GM19463 (cell line): ENCODE measurements at regions not wholly inside any gene's neighbourhood (a gene's known extent, or its start where the extent isn't known, plus 50 kb on each side); places are given as distances from the start of the nearest gene placed in this dataset.

Experiments used
- ATAC-seq: cut with Tn5 transposase; IDR thresholded peaks from one replicate; pipeline ENCODE4 v1.9.1; 2021; ENCODE audit warnings: mild to moderate bottlenecking, moderate library complexity; ENCODE audit not compliant: unreplicated experiment

DNA sequence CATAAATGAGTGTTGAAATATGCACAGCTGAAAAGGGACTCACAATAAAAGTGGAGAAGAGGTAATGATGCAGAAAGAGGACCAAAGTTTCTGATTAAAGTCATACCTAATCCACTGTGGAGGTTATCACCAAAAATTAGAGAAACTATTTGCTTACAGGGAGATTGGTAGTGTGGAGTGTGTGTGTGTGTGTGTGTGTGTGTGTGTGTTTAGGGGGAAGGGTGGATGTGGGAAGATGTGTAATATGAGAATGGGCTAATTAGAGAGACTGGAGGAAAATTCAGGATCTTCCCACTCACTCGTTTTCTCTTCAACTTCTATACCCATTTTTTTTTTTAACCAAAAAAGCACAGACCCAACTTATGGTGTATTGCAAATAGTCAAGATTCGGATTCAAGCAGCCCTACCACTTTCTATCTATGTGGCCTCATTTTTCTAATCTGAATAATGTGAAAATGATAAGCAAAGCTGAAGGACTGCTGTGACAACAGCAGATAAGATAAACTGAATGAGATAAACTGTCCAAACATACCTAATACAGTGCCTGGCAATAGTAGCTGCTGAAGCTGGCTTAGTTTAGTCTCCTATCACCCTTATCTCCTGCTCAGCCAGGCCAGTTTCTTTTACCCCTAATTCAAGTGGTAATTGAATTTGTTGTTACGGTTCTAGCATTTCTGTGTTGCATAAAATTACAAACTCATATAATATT lies 501.1 kb downstream of the KDM4C start:
- ATAC-seq: no peak

GRCh38 chr9:7246917-7247522 lies 489.2 kb downstream of the KDM4C start:
- ATAC-seq: no peak

GRCh38 chr9:7245976-7246580 lies 488.3 kb downstream of the KDM4C start:
- no peak for ATAC-seq

GRCh38 chr9:7243838-7244237 lies 486.1 kb downstream of the KDM4C start:
- no peak for ATAC-seq

GRCh38 chr9:7242126-7242525 lies 484.4 kb downstream of the KDM4C start:
- ATAC-seq: no peak

GRCh38 chr9:7241694-7242093 lies 483.9 kb downstream of the KDM4C start:
- ATAC-seq: no peak

DNA sequence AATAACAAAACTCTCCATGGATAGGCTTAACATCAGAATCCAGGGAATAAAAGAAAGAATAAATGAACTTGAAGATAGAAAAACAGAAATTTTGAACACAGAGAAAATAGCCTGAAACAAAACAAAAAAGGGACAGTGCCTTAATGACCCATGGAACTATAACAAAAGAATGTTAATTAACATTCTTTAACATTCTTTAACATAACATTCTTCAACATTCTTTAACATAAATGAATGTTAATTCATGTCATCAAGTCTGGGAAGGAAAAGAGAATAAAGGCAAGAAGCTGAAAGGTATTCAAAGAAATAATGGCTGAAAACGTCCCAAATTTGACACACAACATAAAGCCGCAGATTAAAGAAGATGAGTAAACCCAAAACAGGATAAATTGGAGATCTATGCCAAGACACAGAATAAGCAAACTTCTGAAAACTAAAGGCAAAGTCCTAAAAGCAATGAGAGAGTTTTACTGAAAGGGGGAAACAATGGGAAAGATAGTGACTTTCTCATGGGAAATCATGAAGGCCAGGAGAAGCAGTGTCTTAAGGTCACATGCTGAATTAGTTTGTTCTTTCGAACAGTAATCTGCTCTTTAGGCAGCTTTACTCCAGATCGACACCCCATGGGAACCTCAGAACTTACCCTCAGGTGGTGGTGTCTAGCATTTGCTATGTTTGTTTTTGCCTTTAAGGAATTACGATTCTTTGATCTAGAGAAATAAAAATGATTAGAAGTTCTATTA lies 483.0 kb downstream of the KDM4C start:
- ATAC-seq: no peak

DNA sequence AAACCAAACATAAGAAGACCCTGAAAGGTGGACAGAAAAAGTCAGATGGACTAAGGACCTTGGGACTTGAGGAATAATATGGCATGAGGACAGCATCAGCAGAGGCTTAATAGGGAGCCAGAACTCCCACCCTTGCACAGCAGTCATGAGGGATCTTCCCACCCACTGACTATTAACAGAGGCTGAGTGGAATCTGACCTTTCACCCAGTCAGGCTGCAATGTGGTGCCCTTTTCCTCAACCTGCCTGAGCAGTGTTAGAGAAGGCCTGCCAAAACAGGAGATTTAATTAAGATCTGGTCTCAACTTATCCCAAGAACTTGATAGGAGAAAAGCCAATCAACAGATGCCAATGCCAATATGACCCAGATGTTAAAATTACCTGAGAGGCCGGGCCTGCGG lies 481.9 kb downstream of the KDM4C start:
- no peak for ATAC-seq

GRCh38 chr9:7238247-7238637 lies 480.5 kb downstream of the KDM4C start:
- no peak for ATAC-seq

DNA sequence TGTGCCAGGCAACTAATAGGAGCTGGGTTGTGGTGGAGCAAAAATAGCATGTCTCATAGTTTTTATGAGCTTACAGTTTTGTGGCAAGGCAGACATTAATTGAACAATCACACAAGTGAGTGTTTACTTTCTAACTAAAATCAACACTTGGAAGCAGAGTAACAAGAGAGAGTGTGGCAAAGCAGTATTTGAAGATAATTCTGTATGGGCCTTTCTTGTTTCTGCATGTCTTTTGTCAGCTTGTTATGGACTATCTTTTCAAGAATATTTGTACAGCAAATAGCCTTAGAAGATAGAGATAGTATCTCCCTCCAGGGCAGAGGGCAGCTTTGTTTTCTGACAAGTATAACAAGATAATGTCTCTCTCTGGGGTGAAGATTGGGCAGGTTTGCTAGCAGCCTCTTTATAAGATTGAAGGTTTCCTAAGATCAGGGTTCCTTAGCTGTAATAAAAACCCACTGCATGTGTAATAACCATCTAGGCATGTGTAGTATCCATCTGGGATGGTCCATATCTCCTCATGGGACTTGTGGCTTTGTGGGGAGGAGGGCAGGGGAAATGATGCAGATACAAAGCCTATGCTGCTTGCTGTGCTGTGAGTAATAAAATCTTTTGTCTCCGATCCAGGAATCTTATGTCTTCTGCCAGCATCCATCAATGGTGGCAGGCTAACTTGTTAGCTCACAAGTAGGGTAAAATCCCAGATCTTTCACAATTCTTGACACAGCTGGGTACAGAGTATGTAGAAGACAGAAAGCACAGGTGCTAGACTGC lies 479.9 kb downstream of the KDM4C start:
- no peak for ATAC-seq

DNA sequence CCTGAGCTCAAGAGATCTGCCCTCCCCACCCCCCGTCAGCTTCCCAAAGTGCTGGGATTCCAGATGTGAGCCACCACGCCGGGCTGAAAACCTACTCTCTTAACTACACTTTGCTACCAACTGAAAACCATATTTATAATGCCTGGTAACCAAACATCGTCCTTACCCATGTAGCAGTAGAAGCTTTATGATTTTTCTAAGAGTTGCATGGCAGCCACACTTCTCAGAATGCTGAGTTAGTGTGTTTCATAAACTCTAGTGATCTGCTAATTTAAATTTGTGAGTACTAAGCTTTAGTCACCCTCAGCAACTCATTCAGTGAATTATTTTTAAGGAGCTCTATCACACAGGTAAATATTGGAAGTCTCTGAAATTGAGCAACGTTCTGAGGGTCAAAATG lies 478.4 kb downstream of the KDM4C start:
- no peak for ATAC-seq

DNA sequence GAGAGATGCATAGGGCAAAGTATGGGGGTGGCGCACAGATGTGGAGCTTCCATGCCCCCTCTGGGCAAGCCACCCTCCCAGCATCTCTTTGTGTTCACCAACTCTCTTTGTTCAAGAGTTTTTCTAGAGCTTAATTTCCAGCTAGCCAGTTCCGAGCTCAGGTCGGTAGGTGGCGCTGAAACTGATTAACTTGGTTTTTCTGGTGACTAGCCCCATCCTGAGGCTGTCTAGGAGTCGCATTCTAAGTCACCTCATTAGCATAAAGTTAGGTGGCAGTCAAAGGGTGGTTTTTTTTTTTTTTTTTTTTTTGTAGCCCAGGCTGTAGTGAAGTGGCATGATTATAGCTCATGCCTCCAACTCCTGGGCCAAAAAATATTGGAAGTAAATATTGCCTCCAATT lies 476.4 kb downstream of the KDM4C start:
- no peak for ATAC-seq

- no peak for ATAC-seq
Observed at GRCh38 chr9:7229571-7229970, 471.8 kb downstream of the KDM4C start.

GRCh38 chr9:7228726-7229125 lies 471.0 kb downstream of the KDM4C start:
- no peak for ATAC-seq

- no peak for ATAC-seq
Observed at GRCh38 chr9:7227951-7228350, 470.2 kb downstream of the KDM4C start.

DNA sequence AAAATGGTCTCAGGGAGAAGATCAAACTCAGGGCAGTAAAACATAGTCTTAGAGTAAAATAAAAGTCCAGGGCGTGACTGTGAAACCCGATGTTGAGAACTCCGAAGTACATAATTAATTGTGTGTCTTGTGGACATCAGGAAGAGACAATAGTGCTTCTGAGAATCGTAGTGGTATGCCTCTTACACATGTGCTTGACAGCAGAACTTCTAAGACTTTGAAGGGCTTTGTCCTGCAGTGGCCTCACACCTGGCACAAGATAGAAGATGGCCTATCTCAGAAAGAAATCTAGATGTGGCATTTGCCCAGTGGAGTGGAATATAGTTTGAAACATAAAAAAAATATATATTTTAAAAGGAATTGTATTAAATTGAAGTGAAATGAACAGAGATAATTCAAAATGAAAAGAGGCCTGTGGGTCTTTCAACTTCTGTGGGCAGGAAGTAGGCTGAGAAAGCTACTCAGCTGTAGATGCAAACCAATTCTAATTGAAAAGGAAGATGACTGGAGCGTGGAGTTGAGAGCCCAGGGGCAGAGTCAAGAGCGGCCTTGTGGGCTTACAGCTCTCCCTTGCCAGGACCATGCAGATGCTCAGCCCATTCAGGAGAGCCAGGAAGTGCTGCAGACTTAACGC lies 468.4 kb downstream of the KDM4C start:
- no peak for ATAC-seq
